K562 (cell line): ENCODE measurements at regions not wholly inside any gene's neighbourhood (a gene's known extent, or its start where the extent isn't known, plus 50 kb on each side); places are given as distances from the start of the nearest gene placed in this dataset.

Experiments used
- ATAC-seq: fragments of 200-7000 bp; cut with Tn5 transposase; 3 replicates; pipeline ENCODE4 v1.9.1; 2020; ENCODE audit warnings: moderate library complexity
- BruUV-seq: library from RNA; stranded (reverse); fragments of 400-500 nt; replicated peaks from 2 replicates; lab custom pipeline; 2021; lab: Mats Ljungman, UMichigan
- CTCF ChIA-PET: fragments of 300-600 bp; formaldehyde crosslinking; extraction: SDS; loops from one replicate; lab custom pipeline; 2021; ENCODE audit warnings: low intra/inter-chr PET ratio; lab: Yijun Ruan, JAX
- POLR2A ChIA-PET: fragments of 300-600, 350-650 bp; sonication (Branson Sonifier 250); formaldehyde crosslinking; extraction: SDS; loops from one replicate; lab custom pipeline; 2021; ENCODE audit warnings: antibody characterized with exemption, inconsistent platforms; lab: Yijun Ruan, JAX
- DNase-seq, 4 experiments: peaks; one replicate each; pipeline versions ENCODE4 v3.0.0 to v3.0.0-alpha.2; 2011 to 2018; ENCODE audit warnings: low spot score in 3 of 4, mixed read lengths in 3 of 4; ENCODE audit errors: extremely low read depth in 1 of 4
- FAIRE-seq: peaks from 2 replicates; lab custom pipeline; 2011; peaks lifted over from hg19 to GRCh38; lab: Jason Lieb, UNC
- H2AFZ ChIP-seq: 2 replicates; pipeline ENCODE4 v1.6.0; 2011; ENCODE audit warnings: low read depth, low read length, control low read depth, inconsistent platforms
- H3K27ac ChIP-seq: fragments of 200-600 bp; 3 replicates; pipeline ENCODE4 v1.8.0; 2011; ENCODE audit warnings: low read depth, mild to moderate bottlenecking, control low read depth, inconsistent platforms, low read length, moderate library complexity, mixed read lengths; ENCODE audit errors: extremely low read depth
- H3K27me3 ChIP-seq, 2 experiments: fragments of 300-600 bp in 1 of 2; 2 replicates in 1 of 2; 3 replicates in 1 of 2; pipeline versions ENCODE4 v1.6.0 to v1.8.0; 2011; ENCODE audit warnings: inconsistent platforms in 2 of 2, low read length in 2 of 2, mild to moderate bottlenecking in 1 of 2, mixed read lengths in 1 of 2, moderate library complexity in 1 of 2; ENCODE audit not compliant: control insufficient read depth in 2 of 2, insufficient read depth in 2 of 2
- H3K36me3 ChIP-seq: fragments of 300-600 bp; 3 replicates; pipeline ENCODE4 v1.8.0; 2011; ENCODE audit warnings: mild to moderate bottlenecking, low read length, inconsistent platforms; ENCODE audit not compliant: control insufficient read depth, insufficient read depth
- H3K4me1 ChIP-seq, 2 experiments: fragments of 200-600 bp in 1 of 2; replicated peaks in 1 of 2; 2 replicates in 1 of 2; 3 replicates in 1 of 2; pipeline versions ENCODE4 v1.5.1 to v1.8.0; 2011; ENCODE audit warnings: inconsistent platforms in 2 of 2, low read length in 2 of 2, mild to moderate bottlenecking in 1 of 2, mixed read lengths in 1 of 2, moderate library complexity in 1 of 2; ENCODE audit not compliant: control insufficient read depth in 2 of 2, insufficient read depth in 2 of 2
- H3K4me2 ChIP-seq: 2 replicates; pipeline ENCODE4 v1.6.1; 2011; ENCODE audit warnings: low read length, control low read depth, inconsistent platforms, mixed read lengths; ENCODE audit not compliant: insufficient read depth
- H3K4me3 ChIP-seq: fragments of 200-600 bp; sonication (generic), shearing (Covaris generic); 2 replicates; pipeline ENCODE4 v1.5.1; 2016; ENCODE audit warnings: control low read depth, inconsistent platforms
- H3K79me2 ChIP-seq: fragments of 200-600 bp; 3 replicates; pipeline ENCODE4 v1.8.0; 2011; ENCODE audit warnings: low read length, inconsistent platforms; ENCODE audit not compliant: control insufficient read depth, insufficient read depth
- H3K9ac ChIP-seq, 2 experiments: 2 replicates each; pipeline versions ENCODE4 v1.6.0 to v1.6.1; 2011; ENCODE audit warnings: low read depth in 2 of 2, low read length in 2 of 2, control low read depth in 1 of 2, inconsistent platforms in 1 of 2, mild to moderate bottlenecking in 1 of 2, mixed read lengths in 1 of 2; ENCODE audit not compliant: insufficient read depth in 1 of 2
- H3K9me1 ChIP-seq: one replicate; pipeline ENCODE4 v1.6.0; 2011; ENCODE audit warnings: inconsistent platforms, mild to moderate bottlenecking, low read length, moderate library complexity; ENCODE audit not compliant: control insufficient read depth, insufficient read depth
- H3K9me3 ChIP-seq: replicated peaks from 2 replicates; pipeline ENCODE4 v1.5.1; 2011; ENCODE audit warnings: low read depth, low read length, inconsistent platforms; ENCODE audit not compliant: control insufficient read depth, insufficient read depth
- H4K20me1 ChIP-seq: replicated peaks from 2 replicates; pipeline ENCODE4 v1.6.1; 2011; ENCODE audit warnings: low read length, inconsistent platforms, mixed read lengths; ENCODE audit not compliant: control insufficient read depth, insufficient read depth
- FOXJ3 ChIP-seq: sonication (generic); formaldehyde crosslinking; IDR thresholded peaks from 2 replicates; pipeline ENCODE4 v1.4.0; 2020; ENCODE audit warnings: mild to moderate bottlenecking, missing genetic modification reagents
- RB1 ChIP-seq: fragments of 450-650 bp; IDR thresholded peaks from 2 replicates; pipeline ENCODE4 v1.6.1; 2017; ENCODE audit warnings: low read depth, mild to moderate bottlenecking
- ZNF134 ChIP-seq: fragments of 250-450 bp; sonication (Bioruptor Pico); conservative IDR thresholded peaks from 2 replicates; pipeline ENCODE4 v1.4.0; 2020
- ZNF589 ChIP-seq: fragments of 200-800 bp; sonication (Bioruptor generic); IDR thresholded peaks from 2 replicates; pipeline ENCODE4 v1.6.1; 2016; ENCODE audit warnings: low read depth, missing genetic modification characterization, missing compliant biosample characterization
- ZNF79 ChIP-seq: fragments of 250-450 bp; sonication (Bioruptor Pico); IDR thresholded peaks from 2 replicates; pipeline ENCODE4 v1.4.0; 2020; ENCODE audit warnings: low read depth, mild to moderate bottlenecking, moderate library complexity
- WGBS: fragments of 100-300 bp; shearing (Covaris generic); methylation state at CpG from one replicate; pipeline ENCODE4 v1.1.6; 2016; ENCODE audit warnings: low coverage, mixed read lengths; ENCODE audit not compliant: insufficient coverage; ENCODE audit errors: missing lambda C conversion rate; 5-methylcytosine and 5-hydroxymethylcytosine counted together
- in situ Hi-C: fragments of 300-500 bp; cut with MboI; formaldehyde crosslinking; loops from 4 replicates; pipeline ENCODE4 v1.15.0; 2018; ENCODE audit warnings: inconsistent platforms, mixed read lengths
- intact Hi-C: fragments of 100-400 bp; cut with micrococcal nuclease; formaldehyde crosslinking; loops from 2 replicates; pipeline ENCODE4 v1.14.2; 2022
- TF ChIP-seq, protein P1 (sequence below): fragments of 450-650 bp; formaldehyde crosslinking; conservative IDR thresholded peaks from 2 replicates; pipeline ENCODE4 v1.4.0; 2022; ENCODE audit warnings: mild to moderate bottlenecking, missing genetic modification characterization
- TF ChIP-seq, protein P2 (sequence below): fragments of 250-450 bp; sonication (Bioruptor Pico); IDR thresholded peaks from 2 replicates; pipeline ENCODE4 v1.5.0; 2021; ENCODE audit warnings: mild to moderate bottlenecking, moderate library complexity

DNA sequence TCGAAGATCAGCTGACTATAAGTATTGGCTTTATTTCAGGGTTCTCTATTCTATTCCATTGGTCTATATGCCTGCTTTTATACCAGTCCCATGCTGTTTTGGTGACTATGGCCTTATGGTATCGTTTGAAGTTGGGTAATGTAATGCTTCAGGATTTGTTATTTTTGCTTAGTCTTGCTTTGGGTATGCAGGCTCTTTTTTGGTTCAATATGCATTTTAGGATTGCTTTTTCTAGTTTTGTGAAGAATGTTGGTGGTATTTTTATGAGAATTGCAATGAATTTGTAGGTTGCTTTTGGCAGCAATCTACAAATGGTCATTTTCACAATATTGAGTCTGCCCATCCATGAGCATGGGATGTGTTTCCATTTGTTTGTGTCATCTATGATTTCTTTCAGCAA is 951.9 kb upstream of the SLITRK1 start:
- no peak for TF ChIP-seq ZNF589 (CRISPR knock-in tag)
- Histone ChIP-seq H3K36me3 (no peaks in the 10 kb centered on the region), H4K20me1 (no peaks in the 10 kb centered on the region), H3K27me3 (no peaks in the 10 kb centered on the region), H2AFZ (no peak overlapping the region), H3K4me1 (no peaks in the 10 kb centered on the region), H3K9ac (no peak overlapping the region), H3K9me3 (no peaks in the 10 kb centered on the region), H3K79me2 (no peaks in the 10 kb centered on the region; the same call in 2 of the 3 replicates), H3K4me3 (no peak overlapping the region), H3K4me2 (no peak overlapping the region), H3K9me1 (no peaks in the 10 kb centered on the region), H3K27ac (no peak overlapping the region)
- in situ Hi-C loops (no loop called here), intact Hi-C loops (no loop called here)
- ATAC-seq (no peak), FAIRE-seq (no peak), DNase-seq (no peak)
- POLR2A ChIA-PET, result no interaction called here
- 0% methylated on average over 2 of the region's 2 CpGs for WGBS
- no TSS peak for BruUV-seq
- CTCF ChIA-PET, result no interaction called here

DNA sequence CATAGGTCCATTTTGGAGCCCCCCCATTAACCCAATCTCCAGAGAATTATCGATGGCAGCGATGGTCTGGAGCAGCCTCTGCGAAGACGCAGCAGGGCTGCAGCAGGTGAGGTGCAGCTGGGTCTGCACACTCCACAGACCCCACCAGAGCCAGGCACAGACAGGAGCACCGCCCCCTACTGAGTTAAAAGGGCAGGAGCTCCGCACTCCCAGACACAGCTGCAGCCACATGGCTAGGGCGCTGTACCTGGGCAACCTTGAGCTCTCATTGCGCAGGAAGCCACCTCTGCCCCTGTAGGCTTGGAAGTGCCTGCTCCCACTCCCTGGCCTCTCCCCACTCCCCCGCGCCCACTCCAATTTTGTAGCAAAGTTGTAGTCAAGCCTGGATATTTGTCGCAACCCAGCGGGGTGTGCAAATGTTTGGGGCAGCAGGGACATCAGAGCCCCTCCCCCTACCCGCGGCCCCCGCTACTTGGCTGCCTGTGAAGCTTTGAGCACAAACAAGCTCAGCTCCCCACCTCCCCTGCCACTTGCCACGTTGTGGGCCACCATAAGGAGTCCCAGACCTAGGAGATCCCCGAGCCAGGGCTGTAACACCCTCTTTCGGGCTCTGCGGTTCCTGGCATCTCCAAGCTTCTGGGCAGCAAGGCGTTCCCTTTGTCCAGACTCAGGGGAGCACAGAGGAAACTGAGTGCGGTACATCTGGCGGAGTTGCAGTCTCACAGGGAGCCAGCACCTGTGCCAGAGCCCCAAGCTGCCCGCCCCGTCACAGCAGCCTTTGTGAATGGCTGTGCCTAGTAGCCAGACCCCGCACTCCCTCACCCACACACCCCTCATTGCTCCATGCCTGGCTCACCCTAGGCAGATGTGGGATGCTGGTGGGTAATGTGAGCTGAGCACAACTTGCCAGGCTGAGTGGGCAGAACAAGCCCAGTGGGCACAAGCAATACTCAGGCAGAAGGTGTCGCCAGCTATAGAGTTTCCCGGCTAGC is 949.7 kb upstream of the SLITRK1 start:
- intact Hi-C loops, result no loop called here
- H3K27ac ChIP-seq, result no peak overlapping the region
- no peaks in the 10 kb centered on the region for H3K36me3 ChIP-seq
- no peak overlapping the region for H3K9ac ChIP-seq
- no peak overlapping the region for H2AFZ ChIP-seq
- no peaks in the 10 kb centered on the region for H3K9me3 ChIP-seq
- BruUV-seq, result no TSS peak
- no peaks in the 10 kb centered on the region; the same call in 2 of the 3 replicates for H3K79me2 ChIP-seq
- no peak for FAIRE-seq
- ChIA-PET CTCF (no interaction called here), POLR2A (no interaction called here)
- no peak overlapping the region for H3K4me3 ChIP-seq
- H3K4me1 ChIP-seq, result no peaks in the 10 kb centered on the region
- WGBS, result 1% methylated on average over 25 of the region's 27 CpGs
- no peak overlapping the region for H3K4me2 ChIP-seq
- no peaks in the 10 kb centered on the region for H3K9me1 ChIP-seq
- no peak for ATAC-seq
- DNase-seq, result no peak
- H3K27me3 ChIP-seq, result no peaks in the 10 kb centered on the region
- in situ Hi-C loops, result no loop called here
- H4K20me1 ChIP-seq, result no peaks in the 10 kb centered on the region
- no peak for TF ChIP-seq FOXJ3 (CRISPR knock-in tag)
- TF ChIP-seq ZNF134 (CRISPR knock-in tag), result no peak
- no peak for TF ChIP-seq RB1
- no peak for TF ChIP-seq ZNF79
- TF ChIP-seq, protein P1, sequence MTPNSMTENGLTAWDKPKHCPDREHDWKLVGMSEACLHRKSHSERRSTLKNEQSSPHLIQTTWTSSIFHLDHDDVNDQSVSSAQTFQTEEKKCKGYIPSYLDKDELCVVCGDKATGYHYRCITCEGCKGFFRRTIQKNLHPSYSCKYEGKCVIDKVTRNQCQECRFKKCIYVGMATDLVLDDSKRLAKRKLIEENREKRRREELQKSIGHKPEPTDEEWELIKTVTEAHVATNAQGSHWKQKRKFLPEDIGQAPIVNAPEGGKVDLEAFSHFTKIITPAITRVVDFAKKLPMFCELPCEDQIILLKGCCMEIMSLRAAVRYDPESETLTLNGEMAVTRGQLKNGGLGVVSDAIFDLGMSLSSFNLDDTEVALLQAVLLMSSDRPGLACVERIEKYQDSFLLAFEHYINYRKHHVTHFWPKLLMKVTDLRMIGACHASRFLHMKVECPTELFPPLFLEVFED (CRISPR knock-in tag), result no peak
- TF ChIP-seq, protein P2, sequence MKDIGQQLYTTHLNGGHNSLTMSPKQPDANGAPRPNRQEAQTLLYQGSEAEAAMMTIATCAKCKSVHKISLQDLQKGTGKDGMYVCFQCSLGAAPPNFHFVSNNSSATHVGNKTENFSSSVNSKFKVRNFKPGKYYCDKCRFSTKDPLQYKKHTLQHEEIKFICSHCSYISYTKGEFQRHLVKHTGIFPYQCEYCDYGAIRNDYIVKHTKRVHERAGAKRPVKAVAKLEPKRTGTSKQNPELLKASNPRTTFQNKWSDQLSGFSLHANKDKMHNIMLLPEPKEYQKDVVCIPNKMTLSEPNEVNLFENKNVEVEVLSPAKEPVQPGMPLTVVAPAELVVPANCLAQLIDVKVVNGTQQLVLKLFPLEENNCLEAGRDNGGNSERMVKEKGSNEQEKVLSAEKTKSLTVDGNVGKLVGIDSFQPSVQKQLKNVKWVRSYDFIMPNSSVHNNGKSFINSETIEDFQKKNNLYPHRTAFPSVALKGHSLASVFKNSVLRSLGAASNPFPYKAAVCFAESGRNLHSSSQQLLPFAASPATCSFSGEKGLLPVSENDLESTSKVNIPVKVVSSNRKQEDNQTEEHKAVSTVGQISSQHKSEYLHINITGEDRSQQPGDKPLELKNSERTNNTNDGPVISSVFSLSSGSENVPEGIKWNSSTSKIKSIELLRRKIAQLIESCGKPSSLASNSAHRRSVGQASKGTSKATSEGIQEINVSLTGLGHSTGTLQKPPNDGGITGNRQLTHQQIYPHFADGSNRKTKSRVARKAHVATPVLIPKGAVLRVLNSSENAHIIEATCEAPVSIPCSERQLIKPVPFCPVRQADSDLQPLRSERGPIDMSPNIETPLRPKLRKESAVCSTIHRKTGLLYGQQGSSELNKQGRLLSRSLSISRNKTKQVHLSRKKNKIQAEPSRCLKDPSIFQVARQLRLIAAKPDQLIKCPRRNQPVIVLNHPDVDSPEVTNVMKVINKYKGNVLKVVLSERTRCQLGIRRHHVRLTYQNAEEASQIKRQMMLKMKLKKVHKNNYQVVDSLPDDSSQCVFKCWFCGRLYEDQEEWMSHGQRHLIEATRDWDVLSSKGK (CRISPR knock-in tag), result no peak
